ENCODE measurements at regions not wholly inside any gene's neighbourhood (a gene's known extent, or its start where the extent isn't known, plus 50 kb on each side); places are given as distances from the start of the nearest gene placed in this dataset.

DNA sequence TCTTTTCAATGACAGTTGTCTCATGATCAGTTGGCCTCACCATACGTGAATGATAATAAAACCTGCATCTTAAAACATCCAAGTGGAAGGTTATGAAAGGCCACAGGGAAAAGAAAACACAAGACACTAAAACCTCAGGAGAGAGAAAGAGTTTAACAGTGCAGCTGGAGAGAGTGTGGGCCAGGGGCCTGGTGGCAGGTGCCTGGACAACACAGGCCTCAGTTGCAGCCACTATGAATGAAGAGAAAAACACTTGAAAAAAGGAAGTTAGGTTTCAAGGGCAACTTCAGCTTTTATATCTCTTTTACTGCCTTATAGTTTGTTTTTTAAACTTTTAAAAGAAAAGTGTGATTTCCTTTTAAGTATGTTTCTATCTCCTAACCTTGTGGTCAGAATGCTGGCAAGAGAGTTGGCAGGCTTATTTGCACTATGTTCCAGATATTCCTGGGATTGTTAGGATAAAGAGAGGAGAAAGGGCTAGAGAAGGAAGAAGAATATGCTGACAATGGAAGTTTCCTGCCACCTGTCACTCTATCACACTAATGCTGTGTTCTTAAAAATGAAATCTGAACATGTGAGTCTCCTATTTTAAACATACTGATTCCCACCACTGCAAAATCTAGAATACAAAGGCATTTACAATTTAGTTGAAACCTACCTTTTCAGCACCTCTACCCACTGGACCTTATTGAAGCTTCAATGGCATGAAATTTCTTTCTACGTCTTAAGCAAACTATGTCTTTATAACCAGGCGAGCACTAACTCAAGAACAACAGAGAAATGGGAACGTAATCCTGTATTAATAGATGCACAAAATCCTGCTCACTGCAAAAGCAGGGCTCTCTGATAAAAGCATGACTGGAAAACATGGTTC, 222.4 kb downstream of the CD83 start:
- no peak for ATAC-seq
- no peak for DNase-seq
- intact Hi-C loops (cut with DNase I), result no loop called here

DNA sequence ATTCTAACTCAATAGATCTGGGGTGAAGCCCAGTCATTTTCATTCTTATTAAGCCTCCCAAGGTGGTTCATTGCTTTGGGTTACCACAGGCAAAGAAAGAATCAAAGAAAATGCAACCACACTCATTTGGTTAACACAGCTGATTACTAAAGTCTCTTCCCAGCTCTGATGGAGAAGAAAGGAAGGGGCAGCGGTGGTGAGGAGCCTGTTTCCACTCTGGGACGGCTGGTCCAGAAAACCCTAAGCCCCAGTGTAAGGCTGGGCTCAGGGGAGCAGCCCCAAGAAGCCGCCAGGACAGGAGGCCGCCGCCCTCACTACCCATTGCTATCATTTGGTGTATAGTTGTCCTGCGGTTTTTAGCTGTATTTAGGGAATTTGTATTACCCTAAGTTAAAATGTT, 226.9 kb downstream of the CD83 start:
- no peak for ATAC-seq
- intact Hi-C loops (cut with DNase I), result no loop called here
- no peak for DNase-seq

DNA sequence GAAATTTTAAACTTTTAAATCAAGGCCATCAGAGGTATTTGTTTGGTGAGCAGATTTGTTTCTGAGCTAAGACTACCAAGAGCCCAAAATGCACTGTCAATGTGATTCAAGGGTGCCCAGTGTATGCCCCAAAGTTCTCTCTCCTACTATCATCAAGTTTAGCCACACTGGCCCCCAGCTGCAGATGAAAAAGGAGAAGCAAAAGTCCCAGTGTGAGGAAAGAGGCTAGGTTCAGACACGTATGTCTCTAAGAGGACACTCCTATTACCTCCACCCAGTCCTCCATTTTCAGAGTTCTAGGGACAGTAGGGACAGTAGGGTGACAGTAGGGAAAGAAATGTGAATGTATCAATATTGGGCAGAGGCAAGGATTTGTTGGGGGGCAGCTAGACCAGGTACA, 230.8 kb downstream of the CD83 start:
- DNase-seq, result no peak
- no peak for ATAC-seq
- intact Hi-C loops (cut with DNase I), result no loop called here

GRCh38 chr6:14349507-14349906, 231.9 kb downstream of the CD83 start:
- DNase-seq, result no peak
- intact Hi-C loops (cut with DNase I), result no loop called here
- peak in 1 of 2 donors; percentile 37 for ATAC-seq

DNA sequence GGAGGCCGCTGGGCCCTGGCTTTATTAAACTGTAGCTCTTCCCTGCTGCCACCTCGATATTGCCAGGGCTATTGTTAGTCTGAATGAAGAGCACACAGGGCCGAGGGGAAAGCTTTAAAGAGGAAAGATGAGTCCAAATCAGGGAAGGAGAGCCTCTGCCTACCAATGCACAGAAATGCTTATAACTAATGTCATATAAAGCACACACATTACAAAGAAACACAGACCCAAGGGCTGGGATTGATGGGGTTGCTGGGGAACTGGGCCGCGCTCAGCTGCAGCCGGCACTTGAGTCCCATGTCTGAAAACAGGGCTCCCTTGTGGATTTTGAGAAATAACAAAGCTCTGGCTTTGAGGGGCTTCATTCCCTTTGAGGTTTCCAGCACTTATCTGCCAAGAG, 232.6 kb downstream of the CD83 start:
- intact Hi-C loops (cut with DNase I), result no loop called here
- DNase-seq (no peak), ATAC-seq (no peak)

DNA sequence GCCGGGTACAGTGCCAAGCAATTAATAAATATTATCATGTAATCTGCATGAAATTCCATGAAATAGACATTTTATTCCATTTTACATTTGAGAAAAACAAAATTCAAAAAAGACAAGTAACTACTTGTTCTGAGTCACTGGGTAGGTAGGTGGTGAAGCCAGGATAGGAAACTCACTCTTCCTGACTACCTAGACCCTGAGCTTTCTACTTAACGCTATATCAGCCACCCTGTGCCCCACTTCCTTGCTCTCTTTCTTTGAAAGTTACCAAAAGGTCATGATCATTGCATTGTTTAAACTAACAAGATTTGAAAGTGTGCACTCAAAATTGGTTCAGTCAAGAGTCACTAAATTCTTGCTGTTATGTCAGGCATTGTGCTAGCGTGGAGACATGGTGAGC, 235.7 kb downstream of the CD83 start:
- DNase-seq, result no peak
- ATAC-seq, result no peak
- intact Hi-C loops (cut with DNase I), result no loop called here

GRCh38 chr6:14353798-14354197, 236.2 kb downstream of the CD83 start:
- intact Hi-C loops (cut with DNase I), result no loop called here
- ATAC-seq, result no peak

GRCh38 chr6:14354919-14355572, 237.5 kb downstream of the CD83 start:
- ATAC-seq (peak in 1 of 2 donors; percentile 61), DNase-seq (peak; percentile 73)
- intact Hi-C loops (cut with DNase I), result no loop called here

More at GRCh38 chr6:14353798-14354197, 236.2 kb downstream of the CD83 start:
- no peak for DNase-seq

DNA sequence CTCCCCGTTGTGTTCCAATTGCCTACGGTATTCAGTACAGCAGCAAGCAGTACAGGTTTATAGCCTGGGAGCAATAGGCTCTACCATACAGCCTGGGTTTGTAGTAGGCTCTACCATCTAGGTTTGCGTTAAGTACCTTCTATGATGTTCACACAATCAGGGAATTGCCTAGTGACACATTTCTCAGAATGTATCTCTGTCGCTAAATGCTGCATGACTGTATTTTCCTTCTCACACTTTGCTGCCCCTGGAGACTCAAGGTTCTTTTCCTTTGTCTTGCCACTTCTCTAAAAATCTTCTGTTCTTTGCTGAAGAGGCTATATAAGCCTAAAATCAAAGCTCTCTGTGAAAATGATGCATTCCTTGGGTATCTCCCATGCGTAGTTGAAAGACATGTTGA, 241.9 kb downstream of the CD83 start:
- DNase-seq, result no peak
- ATAC-seq, result no peak
- intact Hi-C loops (cut with DNase I), result no loop called here

GRCh38 chr6:14360565-14360964, 243.0 kb downstream of the CD83 start:
- ATAC-seq (peak; percentile 88 to 91), DNase-seq (peak; percentile 39)
- intact Hi-C loops (cut with DNase I), result loop anchor here in 1 of 2 donors (2.0 kb wide), 1 partner anchor 72 kb away; no protein-coding TSS in a partner anchor

- intact Hi-C loops (cut with DNase I), result loop anchor here in 1 of 2 donors (2.0 kb wide), 1 partner anchor 72 kb away; no protein-coding TSS in a partner anchor
- DNase-seq, result no peak
- ATAC-seq, result peak; percentile 81 to 88
These were observed 243.7 kb downstream of the CD83 start for GRCh38 chr6:14361297-14361696.

DNA sequence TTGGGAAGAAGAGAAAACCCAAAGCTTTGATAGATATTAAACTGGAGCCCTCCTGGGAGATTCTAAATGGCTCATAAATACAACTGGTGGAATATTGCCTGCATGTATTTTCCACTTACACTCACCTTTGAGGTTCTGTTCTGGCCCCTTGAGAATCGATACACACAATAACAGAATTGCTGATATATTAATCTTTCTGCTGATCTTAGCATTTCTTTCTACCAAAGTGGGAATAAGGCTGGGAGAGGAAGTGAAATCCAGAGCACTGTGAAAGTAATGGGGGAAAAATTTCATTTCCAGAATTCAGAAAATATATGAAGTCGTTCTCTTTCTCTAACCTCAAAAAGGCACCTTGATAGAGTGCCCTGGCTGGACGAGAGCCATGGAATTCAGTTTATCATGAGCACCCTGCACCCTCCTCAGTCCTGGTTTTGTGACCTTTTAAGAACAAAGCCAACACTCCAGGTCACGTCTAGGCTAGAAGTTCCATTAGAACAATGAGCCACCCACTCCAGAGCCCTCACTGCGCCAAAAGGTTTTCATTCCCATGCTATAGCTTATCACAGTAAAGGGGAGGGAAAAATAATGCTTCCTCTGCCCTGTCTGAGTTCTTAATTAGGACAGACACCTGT, 244.5 kb downstream of the CD83 start:
- ATAC-seq (peak in 1 of 2 donors; percentile 18), DNase-seq (no peak)
- intact Hi-C loops (cut with DNase I), result loop anchor here in 1 of 2 donors (2.0 kb wide), 1 partner anchor 71 kb away; no protein-coding TSS in a partner anchor

DNA sequence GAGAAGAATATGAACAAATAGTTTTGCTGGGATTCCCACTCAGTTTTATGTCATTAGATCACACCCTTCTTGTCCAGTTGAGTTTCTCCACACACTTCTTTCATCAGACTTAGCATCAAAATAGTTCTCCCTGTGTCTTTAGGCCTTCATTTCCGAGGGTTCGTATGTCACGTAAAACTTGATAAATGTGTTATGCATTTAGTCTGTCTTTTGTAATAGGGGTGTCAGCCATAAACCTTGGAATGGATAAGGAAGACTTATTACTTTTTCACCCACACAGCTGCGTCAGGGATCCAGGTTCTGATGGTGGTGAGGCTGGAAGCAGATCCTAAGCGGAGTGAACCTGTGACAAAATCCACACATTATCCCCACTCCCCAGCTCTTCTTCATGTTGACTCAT, 246.8 kb downstream of the CD83 start:
- DNase-seq (no peak), ATAC-seq (no peak)
- intact Hi-C loops (cut with DNase I), result no loop called here

DNA sequence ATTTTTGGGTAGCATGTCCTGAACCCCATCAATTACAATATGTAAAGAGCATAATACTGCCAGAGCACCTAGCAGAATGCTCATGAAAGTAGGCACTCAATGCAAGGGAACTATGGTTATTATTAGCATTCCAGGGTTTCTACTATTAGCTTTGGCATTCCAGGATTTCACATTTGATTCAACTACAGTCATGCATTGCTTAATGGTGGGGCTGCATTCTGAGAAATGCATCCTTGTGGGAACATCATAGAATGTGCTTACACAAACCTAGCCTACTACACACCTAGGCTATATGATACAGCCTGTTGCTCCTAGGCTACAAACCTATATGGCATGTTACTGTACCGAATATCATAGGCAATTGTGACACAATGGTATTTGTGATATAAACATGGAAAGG, 247.8 kb downstream of the CD83 start:
- no peak for DNase-seq
- ATAC-seq, result no peak
- intact Hi-C loops (cut with DNase I), result no loop called here

DNA sequence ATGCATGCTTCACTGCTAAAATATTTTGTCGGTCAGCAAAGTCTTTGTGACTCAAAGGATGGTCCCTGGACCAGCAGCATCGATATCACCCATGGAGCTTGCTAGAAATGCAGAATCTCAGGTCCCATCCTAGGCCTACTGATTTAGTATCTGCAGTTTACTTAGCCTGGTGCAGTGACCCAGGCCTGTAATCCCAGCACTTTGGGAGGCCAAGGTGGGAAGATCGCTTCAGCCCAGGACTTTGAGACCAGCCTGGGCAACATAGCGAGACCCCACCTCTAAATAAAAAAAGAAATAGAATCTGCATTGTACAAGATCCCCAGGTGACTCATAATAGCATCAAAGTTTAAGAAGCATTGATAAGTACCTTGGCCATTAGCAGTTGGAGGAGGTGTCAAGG, 248.7 kb downstream of the CD83 start:
- intact Hi-C loops (cut with DNase I), result no loop called here
- ATAC-seq, result no peak
- DNase-seq, result no peak

DNA sequence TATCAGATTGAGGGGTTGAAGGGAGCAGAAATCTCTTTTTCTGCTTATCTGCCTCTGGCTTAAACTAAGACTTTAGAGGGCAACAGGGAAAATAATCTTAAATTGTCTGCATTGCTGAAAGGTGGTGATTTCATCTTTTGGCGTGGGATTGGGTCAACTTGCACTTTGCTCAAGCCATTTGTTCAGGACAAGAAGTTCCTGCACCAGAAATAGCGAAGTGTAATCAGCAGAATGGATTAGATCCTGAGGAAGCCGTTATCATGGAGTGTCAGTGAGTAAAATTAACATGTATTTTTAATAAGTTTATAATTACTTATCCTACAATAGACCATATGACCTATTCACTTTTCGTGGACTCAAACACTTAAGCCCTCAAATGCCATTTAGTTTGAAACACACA, 249.3 kb downstream of the CD83 start:
- ATAC-seq (peak in 1 of 2 donors; percentile 56), DNase-seq (no peak)
- intact Hi-C loops (cut with DNase I), result no loop called here

DNA sequence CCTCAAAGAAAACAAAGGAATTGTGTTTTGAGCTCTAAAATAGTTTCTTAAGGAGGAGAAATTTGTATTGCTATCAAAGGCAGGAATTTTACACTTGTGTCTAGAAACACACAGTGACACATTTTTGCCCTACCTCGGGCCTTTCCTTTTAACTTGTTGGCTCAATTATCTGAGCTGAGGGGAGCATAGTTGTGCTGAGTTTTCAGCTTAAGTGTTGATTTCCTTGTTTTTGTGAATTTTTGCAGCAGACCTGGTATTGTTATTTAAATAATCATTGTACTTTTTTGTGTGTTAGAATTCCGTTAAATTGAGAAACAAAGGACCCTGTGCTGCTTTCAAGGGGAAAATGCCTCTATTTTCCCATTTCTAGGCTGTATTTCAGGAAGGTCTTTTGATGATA, 249.7 kb downstream of the CD83 start:
- ATAC-seq, result no peak
- DNase-seq, result no peak
- intact Hi-C loops (cut with DNase I), result no loop called here

- DNase-seq (no peak), ATAC-seq (no peak)
- intact Hi-C loops (cut with DNase I), result no loop called here
These were observed 252.1 kb downstream of the CD83 start for GRCh38 chr6:14369717-14370116.

- intact Hi-C loops (cut with DNase I), result no loop called here
- ATAC-seq, result no peak
- DNase-seq, result no peak
These were observed 254.0 kb downstream of the CD83 start for GRCh38 chr6:14371530-14371929.
